Activated B cell treated with CpG ODN at 0.5 μM for 24 hours (primary cell): ENCODE measurements at regions not wholly inside any gene's neighbourhood (a gene's known extent, or its start where the extent isn't known, plus 50 kb on each side); places are given as distances from the start of the nearest gene placed in this dataset.

ENCODE experiments used
- ATAC-seq: fragments of 200-7000 bp; cut with Tn5 transposase; one replicate; pipeline ENCODE4 v1.10.0; 2021; ENCODE audit warnings: low read depth, mild to moderate bottlenecking, moderate library complexity
- CTCF ChIA-PET: fragments of 350-600 bp; sonication (Branson Sonifier 250); formaldehyde crosslinking; loops from one replicate; lab custom pipeline; 2021; ENCODE audit warnings: antibody characterized with exemption; lab: Charles Lee
- POLR2A ChIA-PET: fragments of 350-600 bp; sonication (Branson Sonifier 250); formaldehyde crosslinking; loops from one replicate; lab custom pipeline; 2021; ENCODE audit warnings: antibody characterized with exemption; lab: Charles Lee
- DNase-seq: peaks from one replicate; pipeline ENCODE4 v3.0.0; 2022
- H3K27ac Mint-ChIP-seq: one replicate; pipeline ENCODE4 v1.8.0; 2020; ENCODE audit warnings: mixed read lengths
- H3K27me3 Mint-ChIP-seq: one replicate; pipeline ENCODE4 v1.8.0; 2021; ENCODE audit warnings: mixed read lengths
- H3K36me3 Mint-ChIP-seq: one replicate; pipeline ENCODE4 v1.8.0; 2021; ENCODE audit warnings: low read depth, mixed read lengths
- H3K4me1 Mint-ChIP-seq: one replicate; pipeline ENCODE4 v1.8.0; 2021; ENCODE audit warnings: mixed read lengths
- H3K4me3 Mint-ChIP-seq: one replicate; pipeline ENCODE4 v1.8.0; 2020; ENCODE audit warnings: mild to moderate bottlenecking, mixed read lengths
- H3K9me3 Mint-ChIP-seq: one replicate; pipeline ENCODE4 v1.8.0; 2020; ENCODE audit warnings: mixed read lengths
- CTCF ChIP-seq: fragments of 200-600 bp; IDR thresholded peaks from one replicate; pipeline ENCODE4 v1.8.0; 2022; ENCODE audit warnings: antibody characterized with exemption, mild to moderate bottlenecking
- intact Hi-C: fragments of 100-400 bp; cut with micrococcal nuclease; formaldehyde crosslinking; loops from one replicate; pipeline ENCODE4 v1.15.1; 2024

- ChIA-PET CTCF (no interaction called here), POLR2A (no interaction called here)
- TF ChIP-seq CTCF = no peak
- H3K27ac Mint-ChIP-seq = no peak overlapping the region
- no peak for DNase-seq
- no peak for ATAC-seq
- H3K36me3 Mint-ChIP-seq = no peaks in the 10 kb centered on the region
- no peaks in the 10 kb centered on the region for H3K27me3 Mint-ChIP-seq
- no peak overlapping the region for H3K4me3 Mint-ChIP-seq
- intact Hi-C loops = no loop called here
- no peaks in the 10 kb centered on the region for H3K9me3 Mint-ChIP-seq
- no peaks in the 10 kb centered on the region for H3K4me1 Mint-ChIP-seq
Measured at GRCh38 chr2:118706371-118706770, 141.1 kb downstream of the EN1 start.

- CTCF ChIA-PET = no interaction called here
- H3K27me3 Mint-ChIP-seq = no peaks in the 10 kb centered on the region
Measured at GRCh38 chr2:118705032-118705431, 142.4 kb downstream of the EN1 start.

GRCh38 chr2:118699447-118700175 is 147.8 kb downstream of the EN1 start:
- intact Hi-C loops = no loop called here
- peaks cover 3% of the 10 kb centered on the region for H3K9me3 Mint-ChIP-seq
- no peak for TF ChIP-seq CTCF
- ChIA-PET POLR2A (no interaction called here), CTCF (no interaction called here)
- H3K4me1 Mint-ChIP-seq = no peaks in the 10 kb centered on the region
- no peak overlapping the region for H3K4me3 Mint-ChIP-seq
- no peaks in the 10 kb centered on the region for H3K36me3 Mint-ChIP-seq
- no peak overlapping the region for H3K27ac Mint-ChIP-seq
- ATAC-seq = no peak
- no peaks in the 10 kb centered on the region for H3K27me3 Mint-ChIP-seq
- DNase-seq = no peak

More at GRCh38 chr2:118705032-118705431, 142.4 kb downstream of the EN1 start:
- H3K9me3 Mint-ChIP-seq = peaks cover 3% of the 10 kb centered on the region
- TF ChIP-seq CTCF = no peak
- no peaks in the 10 kb centered on the region for H3K4me1 Mint-ChIP-seq
- H3K27ac Mint-ChIP-seq = no peak overlapping the region
- intact Hi-C loops = no loop called here
- POLR2A ChIA-PET = interaction anchor here (0.7 kb wide), 1 partner anchor 18 kb away, joined by 3 read pairs; no protein-coding TSS in a partner anchor
- ATAC-seq = no peak
- DNase-seq = no peak
- no peak overlapping the region for H3K4me3 Mint-ChIP-seq
- H3K36me3 Mint-ChIP-seq = no peaks in the 10 kb centered on the region

- no peak for TF ChIP-seq CTCF
- ChIA-PET CTCF (no interaction called here), POLR2A (no interaction called here)
- Mint-ChIP-seq H3K9me3 (peaks cover 3% of the 10 kb centered on the region), H3K4me3 (no peak overlapping the region), H3K4me1 (no peaks in the 10 kb centered on the region), H3K27ac (no peak overlapping the region), H3K27me3 (no peaks in the 10 kb centered on the region), H3K36me3 (no peaks in the 10 kb centered on the region)
- ATAC-seq (no peak), DNase-seq (no peak)
- intact Hi-C loops = no loop called here
Measured at GRCh38 chr2:118698564-118698963, 148.9 kb downstream of the EN1 start.

- CTCF ChIA-PET = no interaction called here
- Mint-ChIP-seq H3K27me3 (no peaks in the 10 kb centered on the region), H3K4me3 (no peak overlapping the region), H3K27ac (no peak overlapping the region), H3K9me3 (peaks cover 3% of the 10 kb centered on the region), H3K36me3 (no peaks in the 10 kb centered on the region), H3K4me1 (no peaks in the 10 kb centered on the region)
- TF ChIP-seq CTCF = no peak
- ATAC-seq = no peak
- POLR2A ChIA-PET = no interaction called here
- no peak for DNase-seq
- intact Hi-C loops = no loop called here
Measured at GRCh38 chr2:118697781-118698180, 149.7 kb downstream of the EN1 start.
